PC-3 (cell line): ENCODE measurements at regions not wholly inside any gene's neighbourhood (a gene's known extent, or its start where the extent isn't known, plus 50 kb on each side); places are given as distances from the start of the nearest gene placed in this dataset.

Experiments
- CTCF ChIP-seq: fragments of 300-600 bp; sonication (generic); conservative IDR thresholded peaks from 2 replicates; pipeline ENCODE4 v1.5.1; 2017; ENCODE audit warnings: antibody characterized with exemption, low read depth, mild to moderate bottlenecking, low read length
- EZH2 ChIP-seq: fragments of 300-600 bp; sonication (generic); IDR thresholded peaks from one replicate; pipeline ENCODE4 v1.6.1; 2017; ENCODE audit warnings: antibody characterized with exemption, mild to moderate bottlenecking, low read length; ENCODE audit not compliant: unreplicated experiment

GRCh38 chr6:51107769-51108203 lies 289.1 kb downstream of the TFAP2B start:
- no peak for TF ChIP-seq CTCF
- no peak for TF ChIP-seq EZH2
